ENCODE measurements at regions not wholly inside any gene's neighbourhood (a gene's known extent, or its start where the extent isn't known, plus 50 kb on each side); places are given as distances from the start of the nearest gene placed in this dataset.

GRCh38 chr2:162912787-162913186, 74.2 kb upstream of the KCNH7 start (continued):
- TF ChIP-seq, protein P1, sequence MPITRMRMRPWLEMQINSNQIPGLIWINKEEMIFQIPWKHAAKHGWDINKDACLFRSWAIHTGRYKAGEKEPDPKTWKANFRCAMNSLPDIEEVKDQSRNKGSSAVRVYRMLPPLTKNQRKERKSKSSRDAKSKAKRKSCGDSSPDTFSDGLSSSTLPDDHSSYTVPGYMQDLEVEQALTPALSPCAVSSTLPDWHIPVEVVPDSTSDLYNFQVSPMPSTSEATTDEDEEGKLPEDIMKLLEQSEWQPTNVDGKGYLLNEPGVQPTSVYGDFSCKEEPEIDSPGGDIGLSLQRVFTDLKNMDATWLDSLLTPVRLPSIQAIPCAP (CRISPR knock-in tag; IDR thresholded peaks at IDR 0.05): no peak
- TF ChIP-seq NFYB (CRISPR knock-in tag; conservative IDR thresholded peaks at IDR 0.05; ENCODE audit: low read depth): no peak

- ChIA-PET CTCF (interaction anchor here (0.6 kb wide), 1 partner anchor 15 kb away, joined by 3 read pairs; no protein-coding TSS in a partner anchor), POLR2A (no interaction called here)
- H3K27ac Mint-ChIP-seq: 0 out of 2 replicates have a peak overlapping the region, but pooled peaks have one; percentile 1
- DNase-seq (ENCODE audit: low spot score): peak; percentile 12
- peak; percentile 94 for ATAC-seq
- no peaks in the 10 kb centered on the region for H3K27me3 Mint-ChIP-seq (ENCODE audit: low read depth)
- H3K4me3 Mint-ChIP-seq: no peak overlapping the region
- H3K9me3 Mint-ChIP-seq: 0 out of 2 replicates have a peak, but pooled peaks cover 2% of the 10 kb centered on the region
- H3K4me1 Mint-ChIP-seq: no peaks in the 10 kb centered on the region; the same call in 1 of the 2 replicates
- TF ChIP-seq, protein P2, sequence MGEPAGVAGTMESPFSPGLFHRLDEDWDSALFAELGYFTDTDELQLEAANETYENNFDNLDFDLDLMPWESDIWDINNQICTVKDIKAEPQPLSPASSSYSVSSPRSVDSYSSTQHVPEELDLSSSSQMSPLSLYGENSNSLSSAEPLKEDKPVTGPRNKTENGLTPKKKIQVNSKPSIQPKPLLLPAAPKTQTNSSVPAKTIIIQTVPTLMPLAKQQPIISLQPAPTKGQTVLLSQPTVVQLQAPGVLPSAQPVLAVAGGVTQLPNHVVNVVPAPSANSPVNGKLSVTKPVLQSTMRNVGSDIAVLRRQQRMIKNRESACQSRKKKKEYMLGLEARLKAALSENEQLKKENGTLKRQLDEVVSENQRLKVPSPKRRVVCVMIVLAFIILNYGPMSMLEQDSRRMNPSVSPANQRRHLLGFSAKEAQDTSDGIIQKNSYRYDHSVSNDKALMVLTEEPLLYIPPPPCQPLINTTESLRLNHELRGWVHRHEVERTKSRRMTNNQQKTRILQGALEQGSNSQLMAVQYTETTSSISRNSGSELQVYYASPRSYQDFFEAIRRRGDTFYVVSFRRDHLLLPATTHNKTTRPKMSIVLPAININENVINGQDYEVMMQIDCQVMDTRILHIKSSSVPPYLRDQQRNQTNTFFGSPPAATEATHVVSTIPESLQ (CRISPR knock-in tag; IDR thresholded peaks at IDR 0.05): no peak
- TF ChIP-seq ZNF396 (CRISPR knock-in tag; IDR thresholded peaks at IDR 0.05; ENCODE audit: borderline replicate concordance): 0 out of 2 replicates have a peak, but pooled peaks have one; percentile 7
- no peaks in the 10 kb centered on the region for H3K36me3 Mint-ChIP-seq
Observed at GRCh38 chr2:162908567-162908966, 70.0 kb upstream of the KCNH7 start.

DNA sequence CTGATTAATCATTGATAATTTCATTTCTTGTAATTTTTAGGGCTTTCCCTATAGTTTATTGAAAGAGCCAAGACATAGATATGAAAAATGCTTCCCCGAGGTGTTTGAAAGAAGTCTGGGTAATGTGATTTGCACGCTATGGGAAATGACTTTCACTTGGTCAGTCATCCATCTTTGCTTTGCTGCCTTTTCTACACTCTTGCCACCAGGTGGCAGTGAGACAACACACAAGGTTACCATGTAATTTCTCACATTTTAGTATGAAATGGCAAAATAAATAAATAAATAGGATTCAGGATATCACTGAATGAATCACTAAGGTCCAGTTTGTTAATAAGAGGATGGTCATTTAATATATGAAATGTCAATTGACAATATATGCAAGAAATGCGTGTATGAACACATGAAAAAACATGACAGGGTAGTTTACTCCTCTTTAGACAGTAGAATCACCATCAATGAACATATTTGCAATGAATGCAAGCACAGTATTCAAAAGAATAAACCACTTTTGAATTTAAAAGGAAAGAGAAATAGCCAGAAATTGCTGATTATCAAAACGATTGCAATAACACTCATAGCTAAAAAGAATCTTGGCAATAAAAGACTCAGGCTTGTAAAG, 52.2 kb upstream of the KCNH7 start:
- POLR2A ChIA-PET: no interaction called here
- DNase-seq (ENCODE audit: low spot score): peak; percentile 14
- H3K4me3 Mint-ChIP-seq: no peak overlapping the region
- ATAC-seq: peak; percentile 76
- no peaks in the 10 kb centered on the region for H3K27me3 Mint-ChIP-seq (ENCODE audit: low read depth)
- peak; percentile 59 for TF ChIP-seq CTCF (IDR thresholded peaks at IDR 0.05)
- no peak for TF ChIP-seq ZNF121 (CRISPR knock-in tag; IDR thresholded peaks at IDR 0.05)
- TF ChIP-seq, protein P3, sequence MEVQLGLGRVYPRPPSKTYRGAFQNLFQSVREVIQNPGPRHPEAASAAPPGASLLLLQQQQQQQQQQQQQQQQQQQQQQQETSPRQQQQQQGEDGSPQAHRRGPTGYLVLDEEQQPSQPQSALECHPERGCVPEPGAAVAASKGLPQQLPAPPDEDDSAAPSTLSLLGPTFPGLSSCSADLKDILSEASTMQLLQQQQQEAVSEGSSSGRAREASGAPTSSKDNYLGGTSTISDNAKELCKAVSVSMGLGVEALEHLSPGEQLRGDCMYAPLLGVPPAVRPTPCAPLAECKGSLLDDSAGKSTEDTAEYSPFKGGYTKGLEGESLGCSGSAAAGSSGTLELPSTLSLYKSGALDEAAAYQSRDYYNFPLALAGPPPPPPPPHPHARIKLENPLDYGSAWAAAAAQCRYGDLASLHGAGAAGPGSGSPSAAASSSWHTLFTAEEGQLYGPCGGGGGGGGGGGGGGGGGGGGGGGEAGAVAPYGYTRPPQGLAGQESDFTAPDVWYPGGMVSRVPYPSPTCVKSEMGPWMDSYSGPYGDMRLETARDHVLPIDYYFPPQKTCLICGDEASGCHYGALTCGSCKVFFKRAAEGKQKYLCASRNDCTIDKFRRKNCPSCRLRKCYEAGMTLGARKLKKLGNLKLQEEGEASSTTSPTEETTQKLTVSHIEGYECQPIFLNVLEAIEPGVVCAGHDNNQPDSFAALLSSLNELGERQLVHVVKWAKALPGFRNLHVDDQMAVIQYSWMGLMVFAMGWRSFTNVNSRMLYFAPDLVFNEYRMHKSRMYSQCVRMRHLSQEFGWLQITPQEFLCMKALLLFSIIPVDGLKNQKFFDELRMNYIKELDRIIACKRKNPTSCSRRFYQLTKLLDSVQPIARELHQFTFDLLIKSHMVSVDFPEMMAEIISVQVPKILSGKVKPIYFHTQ (CRISPR knock-in tag; IDR thresholded peaks at IDR 0.05): no peak
- no peak for TF ChIP-seq FOXJ3 (CRISPR knock-in tag; IDR thresholded peaks at IDR 0.05; ENCODE audit: borderline replicate concordance)
- TF ChIP-seq PRRX2 (CRISPR knock-in tag; IDR thresholded peaks at IDR 0.05): no peak
- no peaks in the 10 kb centered on the region for H3K4me1 Mint-ChIP-seq
- CTCF ChIA-PET: no interaction called here
- H3K9me3 Mint-ChIP-seq: no peaks in the 10 kb centered on the region
- H3K36me3 Mint-ChIP-seq: no peaks in the 10 kb centered on the region
- H3K27ac Mint-ChIP-seq: no peak overlapping the region

GRCh38 chr2:162888652-162889051, 50.1 kb upstream of the KCNH7 start:
- Mint-ChIP-seq H3K27me3 (ENCODE audit: low read depth) (no peaks in the 10 kb centered on the region), H3K36me3 (no peaks in the 10 kb centered on the region), H3K4me3 (no peak overlapping the region), H3K4me1 (no peaks in the 10 kb centered on the region), H3K9me3 (no peaks in the 10 kb centered on the region), H3K27ac (no peak overlapping the region)
- CTCF ChIA-PET: no interaction called here
- DNase-seq (ENCODE audit: low spot score): no peak
- no peak for ATAC-seq
- POLR2A ChIA-PET: no interaction called here
- TF ChIP-seq KAT7 (CRISPR knock-in tag; IDR thresholded peaks at IDR 0.05; ENCODE audit: borderline replicate concordance) (no peak), JUN (CRISPR knock-in tag; IDR thresholded peaks at IDR 0.05) (no peak), ZNF263 (CRISPR knock-in tag; IDR thresholded peaks at IDR 0.05; ENCODE audit: low read depth) (no peak), RELA (CRISPR knock-in tag; IDR thresholded peaks at IDR 0.05; ENCODE audit: borderline replicate concordance) (no peak), ZMAT4 (CRISPR knock-in tag; IDR thresholded peaks at IDR 0.05) (no peak), E2F4 (CRISPR knock-in tag; IDR thresholded peaks at IDR 0.05; ENCODE audit: borderline replicate concordance, low read depth) (no peak)
- TF ChIP-seq, protein P3 (CRISPR knock-in tag; IDR thresholded peaks at IDR 0.05): no peak
- TF ChIP-seq, protein P4, sequence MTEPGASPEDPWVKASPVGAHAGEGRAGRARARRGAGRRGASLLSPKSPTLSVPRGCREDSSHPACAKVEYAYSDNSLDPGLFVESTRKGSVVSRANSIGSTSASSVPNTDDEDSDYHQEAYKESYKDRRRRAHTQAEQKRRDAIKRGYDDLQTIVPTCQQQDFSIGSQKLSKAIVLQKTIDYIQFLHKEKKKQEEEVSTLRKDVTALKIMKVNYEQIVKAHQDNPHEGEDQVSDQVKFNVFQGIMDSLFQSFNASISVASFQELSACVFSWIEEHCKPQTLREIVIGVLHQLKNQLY (CRISPR knock-in tag; IDR thresholded peaks at IDR 0.05): no peak

Measured in WTC11 (cell line).